ENCODE measurements at regions not wholly inside any gene's neighbourhood (a gene's known extent, or its start where the extent isn't known, plus 50 kb on each side); places are given as distances from the start of the nearest gene placed in this dataset.
"Not testable (repeated sequence)": the region's sequence is repeated elsewhere in the genome, so short reads cannot be mapped to it uniquely, and the experiment has no call there.

DNA sequence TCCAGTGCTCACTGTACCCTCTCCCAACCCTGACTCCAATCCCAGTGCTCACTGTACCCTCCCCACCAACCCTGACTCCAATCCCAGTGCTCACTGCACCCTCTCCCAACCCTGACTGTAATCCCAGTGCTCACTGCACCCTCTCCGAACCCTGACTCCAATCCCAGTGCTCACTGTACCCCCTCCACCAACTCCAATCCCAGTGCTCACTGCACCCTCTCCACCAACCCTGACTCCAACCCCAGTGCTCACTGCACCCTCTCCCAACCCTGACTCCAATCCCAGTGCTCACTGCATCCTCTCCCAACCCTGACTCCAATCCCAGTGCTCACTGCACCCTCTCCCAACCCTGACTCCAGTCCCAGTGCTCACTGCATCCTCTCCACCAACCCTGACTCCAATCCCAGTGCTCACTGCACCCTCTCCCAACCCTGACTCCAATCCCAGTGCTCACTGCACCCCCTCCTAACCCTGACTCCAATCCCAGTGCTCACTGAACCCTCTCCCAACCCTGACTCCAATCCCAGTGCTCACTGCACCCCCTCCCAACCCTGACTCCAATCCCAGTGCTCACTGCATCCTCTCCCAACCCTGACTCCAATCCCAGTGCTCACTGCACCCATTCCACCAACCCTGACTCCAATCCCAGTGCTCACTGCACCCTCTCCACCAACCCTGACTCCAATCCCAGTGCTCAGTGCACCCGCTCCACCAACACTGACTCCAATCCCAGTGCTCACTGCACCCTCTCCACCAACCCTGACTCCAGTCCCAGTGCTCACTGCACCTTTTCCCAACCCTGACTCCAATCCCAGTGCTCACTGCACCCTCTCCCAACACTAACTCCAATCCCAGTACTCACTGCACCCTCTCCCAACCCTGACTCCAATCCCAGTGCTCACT lies 136.3 kb upstream of the ZNF618 start:
- WGBS, 2 experiments (ENCODE audit: extremely low coverage in 1 of 2, insufficient coverage in 1 of 2, insufficient read length in 1 of 2, insufficient replicate concordance in 2 of 2, low coverage in 1 of 2, low lambda C conversion rate in 2 of 2, missing lambda C conversion rate in 1 of 2), result 97% methylated on average over 2 of the region's 2 CpGs; no CpG with 5 or more reads in 1 of the 2 experiments
- not testable (repeated sequence) for FAIRE-seq

More for the DNA sequence above, 136.3 kb upstream of the ZNF618 start:
- H2BK15ac ChIP-seq (ENCODE audit: low read length); H3K79me1 ChIP-seq (ENCODE audit: low read depth, low read length); H3K23me2 ChIP-seq (ENCODE audit: low read depth, low read length); H3K27me3 ChIP-seq (replicated peaks in 1 of 4; ENCODE audit: control insufficient read depth in 3 of 4, extremely low read depth in 1 of 4, insufficient read depth in 3 of 4, low read length in 3 of 4); H3K56ac ChIP-seq (replicated peaks; ENCODE audit: insufficient read length, low read depth, low read length); H4K8ac ChIP-seq (ENCODE audit: extremely low read depth, insufficient read depth, low read length); H4K20me1 ChIP-seq (replicated peaks in 1 of 2; ENCODE audit: control insufficient read depth in 1 of 2, insufficient read depth in 2 of 2, low read length in 2 of 2); H3K9ac ChIP-seq (replicated peaks in 1 of 4; ENCODE audit: extremely low read depth in 1 of 4, low read depth in 3 of 4, low read length in 3 of 4); H3K14ac ChIP-seq (ENCODE audit: insufficient read length); H3K4ac ChIP-seq (replicated peaks; ENCODE audit: insufficient read length, low read depth, low read length); H3K18ac ChIP-seq (ENCODE audit: extremely low read depth, low read length); H3K27ac ChIP-seq (ENCODE audit: low read depth, low read length); H3K23ac ChIP-seq (ENCODE audit: insufficient read length); H2BK5ac ChIP-seq (ENCODE audit: low read depth, low read length); H3K9me3 ChIP-seq (ENCODE audit: insufficient read depth in 2 of 2, low read depth in 1 of 2, low read length in 1 of 2); H3K79me2 ChIP-seq (ENCODE audit: control insufficient read depth in 1 of 2, insufficient read depth in 2 of 2, low read length in 2 of 2); H3K4me2 ChIP-seq (ENCODE audit: insufficient read depth in 1 of 2, low read depth in 2 of 2, low read length in 2 of 2); H2AFZ ChIP-seq (ENCODE audit: low read length); POLR2A ChIA-PET (ENCODE audit: partially characterized antibody); H3K4me3 ChIP-seq (ENCODE audit: extremely low read depth in 1 of 4, insufficient read depth in 2 of 4, low read depth in 3 of 4, low read length in 4 of 4); H4K5ac ChIP-seq (ENCODE audit: insufficient read length, low read depth, low read length); H2BK120ac ChIP-seq (replicated peaks; ENCODE audit: low read depth, low read length); H2AK5ac ChIP-seq (ENCODE audit: low read depth, low read length); H4K91ac ChIP-seq (replicated peaks; ENCODE audit: insufficient read length, low read length); H3K36me3 ChIP-seq (ENCODE audit: control insufficient read depth in 2 of 4, insufficient read depth in 4 of 4, low read length in 3 of 4): not testable (repeated sequence)
- DNase-seq (ENCODE audit: low read depth in 1 of 2, low spot score in 2 of 2), result peak in 1 of 2 experiments; percentile 37
- Histone ChIP-seq H3K4me1 (replicated peaks in 1 of 4; ENCODE audit: control insufficient read depth in 3 of 4, insufficient read depth in 4 of 4, low read length in 3 of 4) (peaks cover 0 to 14% (median 4%) of the 10 kb centered on the region in 4 experiments; a peak in 5 of 7 replicates), H2BK12ac (ENCODE audit: low read depth, low read length) (peak overlapping the region; percentile 50; the same call in 1 of the 2 replicates), H2BK20ac (ENCODE audit: low read length) (0 out of 2 replicates have a peak overlapping the region, but pooled peaks have one; percentile 80)
- CTCF ChIA-PET (ENCODE audit: partially characterized antibody), result interaction anchor here (1.4 kb wide), 1 partner anchor 298 kb away, joined by 3 read pairs; no protein-coding TSS in a partner anchor
- TF ChIP-seq KDM1A (IDR thresholded peaks at IDR 0.05; ENCODE audit: borderline replicate concordance, low read length), result 0 out of 2 replicates have a peak, but pooled peaks have one; percentile 1
